ENCODE measurements at regions not wholly inside any gene's neighbourhood (a gene's known extent, or its start where the extent isn't known, plus 50 kb on each side); places are given as distances from the start of the nearest gene placed in this dataset.

DNA sequence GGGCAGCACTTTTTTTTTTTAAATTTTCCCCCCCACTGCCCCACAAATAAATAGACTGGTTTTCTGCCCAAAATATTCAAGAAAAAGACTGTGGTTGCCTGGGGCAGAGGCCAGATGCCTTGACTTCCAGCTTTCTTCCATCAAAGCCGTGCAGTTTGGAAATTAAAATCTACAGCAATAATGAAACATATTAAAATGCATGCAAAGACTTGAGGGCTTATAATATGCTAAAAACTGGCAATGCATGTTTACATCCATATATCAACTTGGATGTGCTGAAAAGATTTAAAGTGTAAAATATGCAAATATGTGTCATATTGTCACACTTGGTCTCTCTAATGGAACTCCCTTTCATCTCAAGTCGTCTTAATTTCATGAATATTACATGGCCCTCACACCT lies 2036.2 kb upstream of the PIK3C3 start:
- no peak for DNase-seq

DNA sequence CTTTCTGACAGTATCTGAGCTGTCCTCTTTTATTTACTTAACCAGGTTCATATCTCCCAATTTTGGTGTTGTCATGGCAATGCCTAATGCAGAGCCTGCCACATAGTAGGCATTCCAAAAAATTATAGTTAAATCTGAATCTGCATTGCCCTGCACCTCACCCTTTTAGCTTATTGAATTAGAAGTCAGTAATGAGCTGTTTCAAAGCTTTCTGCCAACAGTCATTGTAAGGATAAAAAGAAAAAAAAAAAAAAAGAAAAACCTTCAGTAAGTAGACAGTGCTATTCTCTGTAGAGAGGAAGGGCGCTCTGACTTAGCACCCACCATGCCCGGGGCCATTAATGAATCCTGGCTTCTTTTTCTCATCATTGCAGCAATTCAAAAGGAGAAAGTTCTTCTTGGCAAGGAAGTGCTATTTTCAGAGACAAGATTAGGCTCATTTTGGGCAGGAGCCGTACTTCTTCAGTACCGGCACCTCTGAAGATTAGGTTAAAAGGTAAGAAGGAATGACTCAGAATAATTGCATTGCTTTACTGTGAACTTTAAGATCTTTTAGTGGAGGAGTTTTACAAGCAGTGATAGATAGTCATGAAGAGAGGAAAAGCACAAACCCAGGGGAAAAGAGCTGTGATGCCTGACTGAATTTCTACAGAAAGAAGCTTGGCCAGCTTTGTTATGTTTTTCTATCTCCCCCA lies 2041.2 kb upstream of the PIK3C3 start:
- no peak for DNase-seq

DNA sequence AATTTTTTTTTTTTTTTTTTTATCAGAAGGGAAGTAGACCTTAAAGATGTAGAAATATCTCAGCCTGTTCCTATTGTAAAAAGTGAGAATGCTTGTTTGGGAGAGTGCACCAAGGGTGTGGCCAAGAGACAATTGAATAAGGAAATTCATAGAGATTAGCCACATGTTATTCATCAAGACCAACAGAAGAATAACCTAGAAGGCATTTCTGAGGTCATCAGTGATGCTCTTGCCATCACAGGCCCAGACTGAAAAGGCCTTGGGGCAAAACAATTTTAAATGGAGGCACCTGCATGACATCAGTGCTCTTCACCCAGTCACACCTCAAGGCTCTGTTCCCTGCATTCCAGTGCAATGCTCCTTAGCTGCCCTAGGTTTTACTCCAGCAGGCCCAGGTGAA lies 2043.3 kb upstream of the PIK3C3 start:
- no peak for DNase-seq

DNA sequence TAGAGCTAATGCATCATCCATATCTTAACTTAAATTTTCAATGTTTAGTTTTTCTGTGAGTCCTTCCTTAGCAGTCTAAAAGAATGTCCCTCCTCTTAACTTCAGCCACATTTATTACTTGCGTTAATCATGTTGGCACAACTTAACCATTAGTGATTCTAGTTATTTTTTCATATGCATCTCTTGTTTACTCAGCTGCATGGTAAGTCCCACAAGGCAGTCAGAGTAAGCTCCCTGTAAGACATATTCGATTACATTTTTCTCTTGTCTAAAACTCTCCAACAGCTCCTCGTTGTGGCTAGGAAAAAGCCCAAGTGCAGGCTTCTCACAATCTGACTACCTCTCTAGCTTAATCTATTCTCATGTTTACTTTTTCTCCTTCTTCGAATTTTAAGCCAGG lies 2045.3 kb upstream of the PIK3C3 start:
- DNase-seq = no peak

DNA sequence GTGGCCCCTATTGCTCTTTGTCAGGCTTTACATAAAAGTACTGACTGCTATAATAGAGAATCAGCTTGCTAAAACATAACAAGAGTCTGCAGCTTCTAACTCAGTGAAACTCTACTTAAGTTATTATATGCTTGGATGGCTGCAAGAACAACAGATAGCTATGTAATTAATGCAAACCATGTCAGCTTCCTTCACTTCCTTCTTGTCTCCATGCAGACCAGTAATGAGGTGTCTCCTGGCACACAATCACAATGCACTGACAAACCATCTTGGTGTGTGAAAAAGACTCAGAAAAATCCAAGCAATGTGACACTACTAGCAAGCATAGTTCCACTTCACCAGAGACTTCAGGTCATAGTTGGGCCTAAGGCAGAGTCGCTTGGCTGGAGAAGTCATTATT lies 2068.9 kb upstream of the PIK3C3 start:
- no peak for DNase-seq

DNA sequence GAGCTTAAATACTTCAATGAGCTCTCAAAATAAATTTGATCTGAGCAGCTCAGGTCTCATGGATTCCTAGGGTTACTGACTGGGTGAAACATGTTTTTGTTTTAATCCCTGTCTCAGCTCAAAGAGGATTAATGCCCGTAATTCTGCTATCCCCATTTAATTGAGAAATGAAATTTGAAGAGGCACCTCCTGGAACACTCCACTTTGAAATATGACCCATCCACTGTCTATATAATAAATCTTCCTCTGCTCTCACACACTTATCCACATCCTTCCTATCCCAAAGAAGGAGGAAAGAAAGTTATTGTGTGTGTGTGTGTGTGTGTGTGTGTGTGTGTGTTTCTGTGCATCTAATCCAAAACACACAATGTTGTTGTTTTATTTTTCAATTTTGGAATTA lies 2082.4 kb upstream of the PIK3C3 start:
- DNase-seq = no peak

DNA sequence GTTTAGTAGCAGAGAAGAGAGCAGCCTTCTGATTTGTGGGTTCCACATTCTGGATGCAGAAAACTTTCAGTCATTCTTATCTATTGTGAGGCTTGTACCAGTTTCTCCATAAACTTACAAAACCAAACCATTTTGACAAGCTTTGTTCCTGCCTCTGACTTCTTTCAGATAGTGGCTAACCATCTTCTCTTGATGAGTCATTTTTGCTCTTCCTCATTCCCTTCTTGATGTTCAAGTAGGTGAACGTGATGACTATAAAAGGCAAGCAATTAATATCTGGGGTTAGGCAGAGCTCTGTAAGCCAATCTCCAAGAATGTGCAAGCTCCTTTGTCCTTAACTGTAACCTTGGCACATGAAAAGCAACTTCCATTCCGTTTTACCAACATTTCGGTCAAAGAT lies 2083.1 kb upstream of the PIK3C3 start:
- peak; percentile 16 to 44 for DNase-seq

DNA sequence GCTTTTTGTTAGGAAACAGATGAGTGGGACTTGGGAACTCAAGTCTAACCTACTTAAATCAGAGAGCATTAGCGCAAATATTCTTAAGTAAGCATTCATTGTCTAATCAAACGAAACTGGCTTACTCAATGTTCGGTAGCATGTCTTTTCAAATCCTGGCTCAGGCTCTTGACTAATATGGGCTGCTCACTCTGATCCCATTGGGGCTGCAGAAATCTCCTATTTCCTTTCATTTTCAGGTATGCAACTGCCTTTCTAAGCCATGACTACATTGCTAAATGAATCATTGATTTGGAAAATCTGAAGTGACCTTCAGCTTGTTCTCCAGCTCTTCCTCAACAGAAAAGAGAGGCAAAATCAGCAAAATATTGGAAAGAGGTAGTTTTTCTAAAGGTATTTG lies 2084.4 kb upstream of the PIK3C3 start:
- no peak for DNase-seq

DNA sequence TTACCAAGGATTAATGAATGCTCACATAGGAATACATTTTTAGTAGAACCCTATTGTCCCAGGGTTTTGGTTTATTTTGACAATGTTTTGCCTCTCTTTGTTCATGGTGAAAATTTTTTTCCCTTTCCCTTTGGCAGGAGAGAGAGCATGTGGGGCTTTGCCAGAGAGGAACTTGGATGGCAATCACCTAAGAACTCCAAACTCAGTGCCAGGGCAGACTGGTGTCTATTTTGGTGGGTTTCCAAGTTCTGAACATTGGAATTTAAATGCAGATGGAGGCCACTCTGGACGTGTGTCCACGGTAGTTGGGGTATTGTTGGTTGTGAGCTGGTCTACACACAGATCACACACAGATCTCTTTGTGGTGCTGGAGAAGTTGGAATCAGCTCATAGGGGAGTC lies 2091.1 kb upstream of the PIK3C3 start:
- no peak for DNase-seq

DNA sequence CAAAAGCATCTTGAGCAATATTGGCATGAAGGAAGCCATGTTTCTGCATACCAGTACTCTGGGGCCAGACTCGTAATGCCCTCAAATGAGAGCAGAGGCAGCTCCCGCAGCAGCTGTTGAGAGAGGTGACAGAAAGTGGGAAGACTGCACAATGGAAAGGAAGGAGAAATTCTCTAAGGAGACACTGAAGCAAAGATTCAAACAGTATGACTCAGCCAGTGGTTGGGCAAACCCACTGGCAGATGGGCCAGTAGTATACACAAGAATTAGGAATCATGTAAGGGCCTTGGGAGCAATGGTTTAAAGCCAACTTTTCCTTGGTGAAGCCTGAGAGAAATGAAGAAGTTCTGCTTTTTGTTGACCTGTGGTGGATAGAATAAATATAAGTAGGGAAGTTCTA lies 2092.7 kb upstream of the PIK3C3 start:
- DNase-seq = no peak

DNA sequence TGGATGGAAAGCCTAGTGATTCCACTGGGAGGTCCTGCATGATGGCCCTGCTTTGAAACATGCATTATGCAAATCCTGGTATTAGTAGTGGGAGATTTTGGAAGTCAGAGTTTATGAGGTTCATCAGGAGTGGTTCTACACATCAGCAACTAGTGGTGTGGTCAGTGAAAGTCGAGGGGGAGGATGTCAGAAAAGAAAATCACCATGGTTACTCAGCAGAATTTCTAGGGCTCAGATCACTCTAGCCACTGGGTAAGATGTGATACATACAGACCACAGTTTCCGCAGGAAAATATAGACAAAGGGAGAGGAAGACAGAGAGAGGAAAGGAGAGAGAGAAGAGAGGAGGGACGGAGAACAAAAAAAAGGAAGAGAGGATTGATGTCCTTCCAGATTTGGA lies 2100.7 kb upstream of the PIK3C3 start:
- no peak for DNase-seq

DNA sequence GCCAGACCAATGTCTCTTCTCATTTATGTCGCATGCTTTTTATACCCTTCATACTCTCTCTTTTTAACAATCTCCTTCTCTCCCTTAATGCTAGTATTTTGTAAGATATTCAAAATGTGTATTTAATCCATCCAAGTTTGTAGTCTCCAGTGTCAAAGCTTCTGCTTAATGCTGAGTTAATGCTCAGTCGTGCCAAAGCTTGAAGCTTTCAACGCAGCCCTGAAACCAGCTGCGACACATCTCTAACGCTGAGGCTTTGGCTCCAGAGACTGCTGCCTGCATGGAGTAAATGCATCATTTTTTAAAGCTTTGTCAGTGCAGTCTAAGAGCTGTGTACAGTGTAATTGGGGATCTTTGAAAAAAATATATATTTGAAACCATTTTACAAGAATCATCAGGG lies 2108.8 kb upstream of the PIK3C3 start:
- DNase-seq = no peak

DNA sequence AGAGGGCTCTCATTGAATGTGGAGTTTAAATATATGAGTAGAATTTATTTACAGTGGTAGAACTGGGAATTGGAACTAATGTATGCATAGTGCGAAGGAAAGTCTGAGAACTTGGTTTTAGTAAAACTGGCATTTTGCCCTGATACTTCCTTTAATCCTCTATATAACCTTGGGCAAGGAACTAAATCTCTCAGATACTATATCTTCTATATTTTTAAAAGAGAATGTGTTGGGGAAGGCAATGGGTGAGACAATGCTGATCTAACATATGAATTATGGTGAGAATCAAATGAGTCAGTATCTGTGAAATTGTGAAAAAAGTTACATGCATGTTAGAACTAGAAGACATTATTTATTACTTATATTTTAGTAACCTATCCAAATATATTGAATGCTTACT lies 2109.4 kb upstream of the PIK3C3 start:
- no peak for DNase-seq

DNA sequence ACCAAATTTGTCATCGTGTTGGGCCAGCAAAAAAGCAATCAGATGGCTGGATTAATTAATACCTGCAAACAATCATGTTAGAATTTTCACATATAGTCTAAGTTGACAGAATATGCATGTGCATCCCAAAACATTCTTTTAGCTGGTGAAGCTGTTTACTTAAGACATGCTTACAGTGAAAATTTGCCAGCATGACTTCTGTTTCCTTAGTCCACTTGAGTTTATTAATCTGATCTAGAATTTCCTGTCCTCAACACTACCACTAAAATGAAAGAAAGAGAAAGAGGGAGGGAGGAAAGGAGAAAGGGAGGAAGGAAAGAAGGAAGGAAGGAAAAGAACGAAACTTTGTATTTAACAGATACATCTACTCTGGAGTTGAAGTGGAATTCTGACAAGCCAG lies 2109.9 kb upstream of the PIK3C3 start:
- DNase-seq = no peak

DNA sequence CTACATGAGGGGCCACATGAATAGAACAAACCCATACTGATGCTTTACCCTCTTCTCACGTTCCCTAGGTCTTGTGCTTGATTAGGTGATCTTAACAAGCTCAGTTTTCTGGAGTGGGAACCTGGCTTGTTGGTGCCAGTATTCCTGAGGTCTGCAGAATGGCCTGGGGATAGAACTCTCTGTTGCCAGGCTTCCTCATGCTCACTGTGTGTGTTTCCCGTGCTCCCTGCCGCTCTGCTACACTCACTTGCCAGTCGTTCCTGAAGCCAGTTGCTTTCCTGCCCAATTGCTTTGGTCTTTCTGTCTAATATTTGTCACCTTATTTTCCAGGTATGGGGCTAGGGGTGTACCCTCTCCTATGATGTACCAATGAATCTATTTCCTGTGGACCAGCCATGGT lies 2111.5 kb upstream of the PIK3C3 start:
- DNase-seq = no peak

DNA sequence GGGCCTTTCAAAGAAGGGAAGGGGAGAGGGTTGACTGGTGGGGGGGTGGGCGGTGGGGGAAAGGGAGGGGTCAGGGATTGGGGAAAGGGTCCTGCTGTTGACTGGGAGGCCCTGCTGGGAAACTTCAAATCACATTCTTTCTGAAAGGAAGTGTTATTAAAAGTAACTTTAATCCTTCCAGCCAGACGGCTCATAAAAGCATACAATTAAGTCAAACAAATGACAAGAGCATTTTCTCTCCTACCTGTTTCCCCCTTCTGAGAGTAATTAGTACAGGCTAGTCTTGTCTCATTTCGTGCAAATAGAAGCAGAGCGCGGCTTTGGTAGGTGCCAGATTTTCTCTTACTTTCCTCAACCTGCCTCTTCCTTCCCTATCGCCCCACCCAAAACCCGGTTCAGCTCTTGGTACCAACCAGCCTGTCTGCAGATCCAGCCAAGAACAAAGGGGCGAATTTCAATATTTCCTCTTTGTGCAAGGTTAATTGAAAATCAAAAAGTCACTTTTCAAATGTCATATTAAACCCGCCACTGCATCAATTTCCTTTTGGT lies 2112.6 kb upstream of the PIK3C3 start:
- no peak for DNase-seq

DNA sequence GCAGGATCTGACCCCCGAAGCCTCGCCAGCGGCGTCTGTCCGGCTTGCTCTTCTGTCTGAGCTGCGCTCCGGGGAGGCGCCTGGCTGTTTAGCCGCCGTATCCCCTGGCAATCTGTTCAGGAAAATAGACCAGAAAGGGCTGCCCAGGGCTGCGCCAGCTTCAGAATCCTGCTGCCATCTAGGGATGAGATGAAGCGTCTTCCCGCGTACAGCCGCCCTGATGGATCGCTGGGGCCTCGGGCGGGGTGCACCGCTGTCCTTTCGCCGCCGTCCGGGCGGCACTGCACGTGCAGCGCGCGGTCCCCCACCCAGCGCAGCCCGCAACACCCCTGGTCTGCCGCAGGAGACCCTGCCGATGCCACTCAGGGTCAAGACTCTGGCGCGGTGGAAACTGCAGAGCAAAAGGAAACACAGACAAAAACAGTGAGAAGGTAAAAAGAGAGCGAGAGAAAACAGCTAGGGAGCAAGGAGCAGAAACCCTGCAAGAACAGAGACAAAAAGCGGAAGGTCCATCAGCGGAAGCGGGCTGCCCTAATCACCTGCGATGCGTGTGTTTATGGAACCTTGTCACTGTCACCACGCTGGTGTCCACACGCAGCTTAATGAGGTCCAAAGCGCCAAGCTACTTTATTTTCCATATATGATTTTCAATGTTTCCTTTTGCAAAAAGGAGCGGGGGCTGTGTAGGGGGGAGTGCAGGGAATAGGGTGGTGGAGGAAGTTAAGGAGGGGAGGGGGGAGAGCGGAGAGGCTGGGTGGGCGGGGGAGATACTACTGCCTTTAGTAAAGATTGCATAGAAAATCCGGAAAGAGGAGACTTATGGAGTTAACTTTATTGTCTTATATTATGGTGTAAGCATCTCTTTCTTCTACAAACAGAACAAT lies 2113.3 kb upstream of the PIK3C3 start:
- peak; percentile 9 to 12 for DNase-seq

DNA sequence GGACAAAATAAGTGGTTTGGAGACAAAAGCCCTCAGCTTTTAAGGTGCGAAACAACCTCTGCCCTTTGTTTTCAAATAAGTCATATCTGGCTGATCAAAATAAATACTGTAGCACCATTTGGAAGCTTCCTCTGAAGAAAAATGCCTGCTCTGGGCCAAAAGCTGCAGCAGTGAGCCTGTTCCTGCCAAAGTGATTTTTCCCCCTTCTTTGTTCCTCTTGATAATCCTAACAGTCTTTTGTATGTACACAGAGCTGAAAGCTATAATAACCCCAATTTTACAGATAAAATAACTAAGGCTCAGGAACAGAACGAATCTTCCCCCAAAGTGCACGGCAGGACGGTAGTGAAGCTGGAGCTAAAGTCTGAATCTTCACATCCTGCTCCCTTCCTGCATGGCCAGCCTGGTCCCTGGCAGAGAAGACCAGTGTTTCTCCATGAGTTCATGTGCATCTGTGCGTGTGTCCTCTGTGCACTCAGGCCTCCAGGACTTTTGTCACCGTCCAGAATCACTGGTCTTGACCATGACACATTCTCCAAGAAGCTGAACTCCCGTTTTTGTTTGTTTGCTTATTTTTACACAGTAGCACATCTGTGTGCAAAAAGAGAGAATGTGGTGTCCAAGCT lies 2114.1 kb upstream of the PIK3C3 start:
- DNase-seq = no peak

DNA sequence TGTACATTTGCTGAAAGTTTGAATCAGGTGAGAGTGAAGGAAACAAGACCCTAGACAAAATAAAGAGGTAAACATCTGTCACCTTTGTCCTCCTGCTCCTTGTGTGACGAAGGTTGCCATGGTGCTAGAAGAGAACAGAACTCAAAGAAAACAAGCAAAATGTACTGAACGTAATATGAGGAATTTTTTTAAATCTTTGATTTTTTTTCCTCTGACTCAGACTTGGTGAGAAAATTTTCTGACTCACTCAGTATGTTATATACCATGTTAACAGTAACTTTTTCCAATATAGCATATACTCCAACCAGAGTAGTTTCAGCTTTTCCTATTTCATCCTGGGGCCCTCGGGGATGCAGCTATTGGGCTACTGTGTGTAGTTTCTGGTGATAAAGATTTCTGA lies 2114.6 kb upstream of the PIK3C3 start:
- no peak for DNase-seq

DNA sequence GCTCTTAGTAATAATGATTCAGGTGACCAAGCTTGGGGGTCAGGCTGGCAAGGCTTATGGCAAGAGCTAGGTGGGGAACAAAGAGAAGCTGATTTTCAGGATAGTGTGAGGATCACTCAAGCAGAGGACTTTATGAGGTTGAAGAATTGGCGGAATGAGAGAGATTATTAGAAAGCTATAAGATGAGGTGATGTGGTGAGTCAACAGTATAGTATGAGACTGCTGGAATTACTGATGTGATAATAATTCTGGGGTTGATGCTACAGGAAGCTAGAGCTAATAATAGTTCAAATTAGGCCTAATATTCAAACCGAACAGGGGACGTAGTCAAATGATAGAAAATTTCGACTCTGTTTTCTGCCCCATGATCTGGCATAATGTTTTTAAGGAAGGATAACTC lies 2115.3 kb upstream of the PIK3C3 start:
- DNase-seq = no peak

DNA sequence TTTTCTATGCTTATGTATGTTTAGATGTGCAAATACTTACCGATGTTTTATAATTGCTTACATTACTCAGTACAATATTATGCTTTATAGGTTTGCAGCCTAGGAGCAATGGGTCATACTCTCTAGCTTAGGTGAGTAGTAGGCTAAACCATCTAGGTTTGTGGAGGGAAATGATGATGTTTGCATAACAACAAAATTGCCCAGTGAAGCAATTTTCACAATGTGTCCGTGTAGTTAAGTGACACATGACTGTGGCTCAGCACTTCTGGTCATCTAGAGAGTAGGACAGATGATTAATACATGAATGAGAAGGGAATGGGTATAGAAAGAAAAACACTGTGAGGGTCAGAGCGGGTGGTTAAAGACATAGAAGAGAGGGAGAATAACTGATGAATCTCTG lies 2116.2 kb upstream of the PIK3C3 start:
- no peak for DNase-seq

DNA sequence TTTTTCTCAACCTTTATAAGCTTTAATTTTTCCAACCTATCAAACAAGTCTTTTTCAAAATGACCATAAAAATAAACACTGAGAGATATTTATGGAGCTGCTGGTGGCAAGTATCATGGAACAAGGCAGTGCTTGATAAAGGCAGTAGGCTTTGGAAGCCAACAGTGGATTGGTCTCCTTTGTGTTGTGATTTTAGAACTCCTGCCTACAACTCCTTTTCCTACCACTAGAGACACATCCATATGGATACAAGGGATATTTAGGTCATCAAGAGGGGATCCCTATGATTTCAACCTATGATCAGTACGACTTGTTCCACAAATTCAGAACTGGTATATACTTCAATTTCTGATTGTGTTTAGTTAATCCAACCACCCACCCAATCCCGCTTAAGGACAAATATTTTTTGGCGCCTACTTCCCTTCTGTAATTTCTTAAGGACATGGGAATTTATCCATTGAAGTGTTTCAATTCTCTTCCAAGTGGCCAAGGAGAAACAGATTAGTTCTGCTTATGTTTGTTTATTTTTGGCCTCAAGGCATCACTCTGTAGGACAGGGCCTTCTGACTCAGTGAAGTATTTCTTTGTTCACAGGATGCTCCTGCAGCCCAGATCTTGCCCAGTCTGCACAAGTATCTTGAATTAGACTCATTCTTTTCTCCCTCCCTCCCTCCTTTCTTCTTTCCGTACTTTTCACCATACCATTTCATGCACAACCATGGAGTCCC lies 2119.6 kb upstream of the PIK3C3 start:
- DNase-seq = no peak

DNA sequence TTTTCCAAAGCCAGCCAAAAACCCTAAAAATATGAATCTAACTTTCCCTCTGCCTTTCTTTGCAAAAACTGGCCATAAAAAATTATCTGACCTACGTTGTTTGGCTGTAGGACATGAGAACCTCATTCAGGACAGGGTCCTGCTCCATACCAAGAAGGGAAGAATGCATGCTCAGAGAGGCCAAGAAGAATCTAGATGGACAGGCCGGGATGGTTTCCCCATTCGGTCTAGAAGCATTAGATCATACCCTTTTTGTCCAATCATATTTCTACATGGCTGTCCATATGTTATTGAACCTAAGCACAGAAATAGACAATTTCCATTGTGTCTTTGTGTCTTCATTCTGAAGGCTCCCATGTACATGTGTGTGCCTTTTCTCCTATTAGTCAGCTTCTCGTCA lies 2120.4 kb upstream of the PIK3C3 start:
- DNase-seq = no peak
